PFSK-1 (cell line): ENCODE measurements at regions not wholly inside any gene's neighbourhood (a gene's known extent, or its start where the extent isn't known, plus 50 kb on each side); places are given as distances from the start of the nearest gene placed in this dataset.

Source experiments
- FOXP2 ChIP-seq: optimal IDR thresholded peaks from 2 replicates; pipeline ENCODE3; 2011; ENCODE audit warnings: borderline replicate concordance, control low read depth, inconsistent platforms; ENCODE audit not compliant: insufficient read depth; ENCODE audit errors: extremely low read length, extremely low read depth
- POLR2AphosphoS5 ChIP-seq: IDR thresholded peaks from 2 replicates; pipeline ENCODE4 v1.6.1; 2012; ENCODE audit warnings: low read depth, mild to moderate bottlenecking, control low read depth, low read length, moderate library complexity
- REST ChIP-seq, 2 experiments: IDR thresholded peaks; 2 replicates each; pipeline versions ENCODE4 v1.6.1 to v1.8.0; 2011 to 2012; ENCODE audit warnings: low read depth in 2 of 2, low read length in 2 of 2, control low read depth in 1 of 2, inconsistent platforms in 1 of 2, mild to moderate bottlenecking in 1 of 2, moderate library complexity in 1 of 2; ENCODE audit not compliant: insufficient read depth in 1 of 2
- SIN3A ChIP-seq: IDR thresholded peaks from 2 replicates; pipeline ENCODE4 v1.6.1; 2012; ENCODE audit warnings: mild to moderate bottlenecking, low read length, moderate library complexity, borderline replicate concordance; ENCODE audit not compliant: insufficient read depth
- TAF1 ChIP-seq: IDR thresholded peaks from 2 replicates; pipeline ENCODE4 v1.6.1; 2012; ENCODE audit warnings: low read length, control low read depth, borderline replicate concordance; ENCODE audit not compliant: insufficient read depth

GRCh38 chr3:44175070-44175469 lies 66.6 kb upstream of the TOPAZ1 start:
- TF ChIP-seq REST (IDR thresholded peaks at IDR 0.05; ENCODE audit: insufficient read depth in 1 of 2, low read depth in 2 of 2, low read length in 2 of 2) (no peak), POLR2AphosphoS5 (no peak), SIN3A (no peak), TAF1 (no peak), FOXP2 (no peak)

GRCh38 chr3:44179246-44179645 lies 62.4 kb upstream of the TOPAZ1 start:
- no peak for TF ChIP-seq SIN3A
- TF ChIP-seq REST (IDR thresholded peaks at IDR 0.05; ENCODE audit: insufficient read depth in 1 of 2, low read depth in 2 of 2, low read length in 2 of 2): no peak
- no peak for TF ChIP-seq TAF1
- no peak for TF ChIP-seq POLR2AphosphoS5
- no peak for TF ChIP-seq FOXP2

- TF ChIP-seq POLR2AphosphoS5 (no peak), SIN3A (no peak), FOXP2 (no peak), REST (IDR thresholded peaks at IDR 0.05; ENCODE audit: insufficient read depth in 1 of 2, low read depth in 2 of 2, low read length in 2 of 2) (no peak), TAF1 (no peak)
Measured at GRCh38 chr3:44184319-44184953, 57.2 kb upstream of the TOPAZ1 start.

- TF ChIP-seq REST (IDR thresholded peaks at IDR 0.05; ENCODE audit: insufficient read depth in 1 of 2, low read depth in 2 of 2, low read length in 2 of 2): no peak
- TF ChIP-seq SIN3A: no peak
- no peak for TF ChIP-seq FOXP2
- no peak for TF ChIP-seq TAF1
- TF ChIP-seq POLR2AphosphoS5: no peak
Measured at GRCh38 chr3:44185396-44185915, 56.2 kb upstream of the TOPAZ1 start.
